ENCODE measurements at regions not wholly inside any gene's neighbourhood (a gene's known extent, or its start where the extent isn't known, plus 50 kb on each side); places are given as distances from the start of the nearest gene placed in this dataset.
"Not testable (repeated sequence)": the region's sequence is repeated elsewhere in the genome, so short reads cannot be mapped to it uniquely, and the experiment has no call there.

DNA sequence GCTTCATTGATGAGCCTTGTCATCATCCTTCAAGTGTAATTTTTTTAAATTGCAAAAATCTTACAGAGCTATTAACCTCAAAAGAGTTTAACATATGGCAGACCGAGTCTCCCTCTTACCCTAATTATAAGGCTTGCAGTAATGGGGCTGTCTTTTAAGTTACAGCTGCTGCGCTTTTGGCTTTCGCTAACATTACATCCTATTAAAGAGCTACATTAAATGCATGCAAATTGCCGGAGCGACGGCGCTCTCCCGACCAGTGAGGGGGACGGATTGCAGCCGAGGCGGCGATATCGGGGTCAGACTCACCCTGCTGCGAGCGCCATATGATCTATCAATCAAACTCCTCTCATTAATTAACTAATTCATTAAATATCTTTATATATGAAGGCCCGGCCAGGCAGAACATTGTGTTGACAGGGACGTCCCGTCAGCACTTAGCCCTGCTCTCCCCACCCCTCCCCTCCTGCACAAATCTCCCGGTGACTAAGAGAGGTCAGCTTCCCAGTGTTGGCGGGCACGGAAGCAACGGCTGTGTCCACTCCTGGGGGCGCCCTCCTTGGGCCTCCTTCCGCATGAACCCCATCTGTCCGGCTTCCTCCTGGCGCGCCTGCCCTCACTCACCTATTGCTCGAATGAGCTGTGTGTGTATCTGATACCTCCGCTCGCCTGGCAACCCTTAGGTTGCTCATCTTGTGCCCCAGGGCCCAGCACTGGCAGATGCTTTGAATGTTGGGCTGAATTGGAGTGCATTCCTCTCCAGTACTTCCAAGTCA, 156.0 kb upstream of the CADM1 start:
- DNase-seq (ENCODE audit: low read depth), result no peak

- DNase-seq (ENCODE audit: low read depth), result no peak
These were observed 155.1 kb upstream of the CADM1 start for GRCh38 chr11:115659061-115659963.

GRCh38 chr11:115657586-115657985, 153.4 kb upstream of the CADM1 start:
- peak; percentile 19 for DNase-seq (ENCODE audit: low read depth)

- no peak for DNase-seq (ENCODE audit: low read depth)
These were observed 152.5 kb upstream of the CADM1 start for GRCh38 chr11:115656669-115657068.

DNA sequence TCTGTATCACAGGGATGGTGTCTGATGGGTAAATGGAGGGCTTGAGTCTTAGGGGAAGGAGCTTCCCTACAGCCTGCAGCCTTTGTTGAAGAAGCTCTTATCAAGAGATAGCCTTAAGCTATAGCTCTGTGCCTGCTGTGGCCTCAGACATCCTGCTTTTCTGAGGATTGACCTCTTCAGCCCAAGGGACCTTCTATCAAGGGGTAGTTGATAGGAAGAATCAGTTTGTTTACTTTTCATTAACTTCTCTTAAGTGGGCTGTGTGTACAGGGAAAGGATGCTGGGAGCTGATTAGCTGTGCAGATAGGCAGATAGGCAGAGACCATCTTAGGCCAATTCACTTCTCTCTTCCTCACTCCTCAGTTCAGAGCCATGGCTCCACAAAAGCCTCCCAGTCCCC, 151.8 kb upstream of the CADM1 start:
- no peak for DNase-seq (ENCODE audit: low read depth)

- no peak for DNase-seq (ENCODE audit: low read depth)
These were observed 150.6 kb upstream of the CADM1 start for GRCh38 chr11:115654792-115655191.

GRCh38 chr11:115653926-115654325, 149.7 kb upstream of the CADM1 start:
- no peak for DNase-seq (ENCODE audit: low read depth)

GRCh38 chr11:115653076-115653475, 148.9 kb upstream of the CADM1 start:
- no peak for DNase-seq (ENCODE audit: low read depth)

- DNase-seq (ENCODE audit: low read depth), result no peak
These were observed 148.3 kb upstream of the CADM1 start for GRCh38 chr11:115652496-115652895.

- DNase-seq (ENCODE audit: low read depth), result no peak
These were observed 147.9 kb upstream of the CADM1 start for GRCh38 chr11:115652094-115652493.

DNA sequence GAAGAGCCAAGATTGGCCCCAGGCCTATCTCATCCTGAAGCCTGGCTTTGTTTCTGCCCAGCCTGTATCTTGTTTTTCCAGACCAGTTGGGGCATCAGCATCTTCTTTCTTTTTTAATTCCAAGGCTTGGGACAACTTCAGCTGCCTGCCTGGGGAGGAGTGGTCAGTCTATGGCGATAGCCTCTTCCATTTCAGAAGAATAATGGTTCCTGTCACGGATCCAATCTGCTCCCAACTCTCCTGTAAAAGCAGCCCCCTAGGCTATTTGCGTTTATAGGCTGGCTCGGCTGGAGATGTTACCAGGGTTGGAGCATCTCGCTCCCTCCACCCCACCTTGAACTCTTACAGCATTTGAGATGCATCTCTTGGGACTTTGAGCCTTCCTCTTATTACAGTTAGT, 145.2 kb upstream of the CADM1 start:
- no peak for DNase-seq (ENCODE audit: low read depth)

GRCh38 chr11:115645631-115646317, 141.6 kb upstream of the CADM1 start:
- no peak for DNase-seq (ENCODE audit: low read depth)

- no peak for DNase-seq (ENCODE audit: low read depth)
These were observed 140.6 kb upstream of the CADM1 start for GRCh38 chr11:115644856-115645255.

DNA sequence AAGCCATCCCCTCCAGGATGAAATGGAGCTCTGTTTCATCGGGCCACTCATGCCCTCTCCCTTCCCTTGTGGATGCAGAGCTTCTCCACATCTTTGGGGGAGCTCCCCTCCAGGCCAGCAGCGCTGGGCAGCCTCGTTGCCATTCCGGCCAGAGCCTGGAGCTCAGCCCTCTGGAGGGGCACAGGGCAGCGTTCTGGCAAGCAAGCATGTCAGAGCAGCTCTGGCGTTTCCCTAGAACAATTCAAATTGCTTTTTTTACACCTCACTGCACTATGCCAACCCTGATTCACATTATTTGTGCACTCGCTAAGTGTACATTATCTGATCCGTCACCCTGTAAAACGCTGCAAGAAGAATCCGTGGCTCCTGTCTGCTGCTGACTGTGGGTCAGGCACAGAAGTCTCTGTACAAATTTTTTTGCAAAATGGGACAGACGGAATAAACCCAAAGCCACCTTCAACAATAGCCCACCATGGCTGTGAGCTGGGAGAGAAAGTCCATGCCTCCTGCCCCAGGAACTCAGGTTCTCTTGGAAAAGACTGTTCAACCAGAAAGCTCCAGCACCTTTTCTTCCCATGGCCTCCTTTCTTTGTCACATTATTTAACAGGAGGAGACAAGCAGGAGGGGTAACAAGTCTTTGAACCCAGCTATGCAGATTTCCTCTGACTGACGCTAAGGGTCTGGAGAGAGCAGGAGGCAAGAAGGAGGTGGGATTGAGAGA, 139.5 kb upstream of the CADM1 start:
- no peak for DNase-seq (ENCODE audit: low read depth)

DNA sequence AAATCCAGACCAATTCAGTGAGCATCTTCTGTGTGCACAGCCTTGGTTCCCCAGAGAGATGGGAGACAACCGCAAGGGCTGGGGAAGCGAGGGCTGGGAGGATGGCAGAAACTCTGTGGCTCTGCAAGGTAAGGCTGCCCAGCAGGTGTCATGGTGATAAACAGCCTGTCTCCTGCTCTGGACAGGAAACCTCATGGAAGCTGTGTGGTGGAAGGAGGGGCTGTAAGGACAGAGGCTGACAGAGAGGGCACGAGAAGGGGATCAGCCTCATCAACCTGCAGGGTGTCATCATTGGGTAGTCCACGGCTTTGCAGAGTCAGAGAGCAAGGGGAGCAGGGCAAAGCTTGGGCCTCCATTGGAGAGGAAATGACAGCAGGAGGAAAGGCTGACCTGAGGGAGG, 138.4 kb upstream of the CADM1 start:
- no peak for DNase-seq (ENCODE audit: low read depth)

GRCh38 chr11:115637599-115638241, 133.5 kb upstream of the CADM1 start:
- DNase-seq (ENCODE audit: low read depth), result no peak

DNA sequence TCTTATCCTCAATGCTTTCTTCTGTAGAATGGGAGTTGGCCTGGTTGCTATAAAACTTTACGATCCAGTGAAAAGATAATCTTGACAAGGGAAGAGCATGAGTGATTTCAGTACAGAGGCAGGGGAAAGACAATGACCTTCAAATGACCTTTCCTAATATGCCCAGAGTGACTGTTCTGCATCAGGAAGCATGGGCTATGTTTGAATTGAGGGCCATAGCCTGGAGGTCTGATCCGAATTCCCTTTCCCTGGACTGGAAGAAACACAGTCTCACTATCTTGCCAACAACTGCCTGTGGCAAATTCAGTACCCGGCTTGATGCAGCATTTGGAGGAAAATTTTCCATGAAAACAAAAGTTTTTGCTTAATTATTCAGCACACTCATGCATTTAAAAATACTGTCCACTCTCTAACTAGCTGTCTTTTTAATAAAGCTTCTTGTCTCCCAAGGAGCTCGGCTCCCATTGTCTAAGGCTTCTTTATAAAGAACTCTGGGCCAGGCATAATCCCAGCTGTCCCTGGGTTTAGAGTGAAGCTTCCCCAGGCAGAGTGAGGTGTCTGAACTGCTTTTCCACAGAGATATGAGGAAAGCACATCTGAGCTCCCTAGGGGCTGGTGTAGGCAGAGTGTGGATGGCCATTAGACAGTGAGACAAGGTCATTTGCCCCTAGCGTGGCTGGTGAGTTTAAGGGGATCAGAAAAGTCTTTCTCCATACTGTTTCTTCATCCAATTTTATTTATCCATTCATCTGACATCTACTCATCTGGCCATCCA, 132.7 kb upstream of the CADM1 start:
- no peak for DNase-seq (ENCODE audit: low read depth)

- not testable (repeated sequence) for DNase-seq (ENCODE audit: low read depth)
These were observed 129.8 kb upstream of the CADM1 start for GRCh38 chr11:115633977-115634376.

DNA sequence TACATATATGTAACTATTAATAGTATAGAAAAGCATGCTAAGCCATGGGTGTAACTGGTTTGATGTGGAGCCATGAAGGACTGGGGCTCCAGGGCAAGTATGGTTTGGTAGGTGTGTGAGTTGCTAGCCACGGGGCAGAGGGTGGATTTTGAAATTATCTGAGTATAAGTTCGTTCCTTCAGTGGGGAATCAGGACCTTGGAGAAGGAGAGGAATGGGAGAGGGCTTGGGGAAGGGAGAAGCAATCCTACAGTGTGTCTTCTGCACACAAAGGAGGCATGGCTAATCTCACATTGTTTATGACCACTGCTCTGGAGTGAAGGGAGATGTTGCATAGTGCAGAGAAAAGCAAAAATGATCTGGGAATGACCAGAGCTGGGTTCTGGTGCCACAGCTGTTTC, 127.8 kb upstream of the CADM1 start:
- DNase-seq (ENCODE audit: low read depth), result no peak

DNA sequence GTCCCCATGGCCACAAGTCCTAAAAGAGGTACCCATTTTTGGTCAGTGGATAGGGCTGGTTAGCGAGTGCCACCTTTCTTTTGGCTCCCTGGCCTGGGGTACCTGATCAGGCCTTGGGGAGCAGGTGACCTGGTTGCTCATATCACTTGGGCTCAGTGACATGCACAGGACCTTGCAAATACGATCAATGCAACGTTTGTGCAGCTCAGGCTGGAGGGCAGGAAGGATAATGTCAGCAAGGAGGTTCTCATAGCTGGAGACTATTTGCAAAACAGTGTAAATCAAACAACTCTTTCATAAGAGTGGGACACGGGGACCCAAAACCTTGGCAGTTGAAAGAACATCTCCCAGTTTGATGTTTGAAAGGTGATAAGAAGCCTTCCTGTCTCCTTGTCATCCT, 127.4 kb upstream of the CADM1 start:
- DNase-seq (ENCODE audit: low read depth), result no peak

DNA sequence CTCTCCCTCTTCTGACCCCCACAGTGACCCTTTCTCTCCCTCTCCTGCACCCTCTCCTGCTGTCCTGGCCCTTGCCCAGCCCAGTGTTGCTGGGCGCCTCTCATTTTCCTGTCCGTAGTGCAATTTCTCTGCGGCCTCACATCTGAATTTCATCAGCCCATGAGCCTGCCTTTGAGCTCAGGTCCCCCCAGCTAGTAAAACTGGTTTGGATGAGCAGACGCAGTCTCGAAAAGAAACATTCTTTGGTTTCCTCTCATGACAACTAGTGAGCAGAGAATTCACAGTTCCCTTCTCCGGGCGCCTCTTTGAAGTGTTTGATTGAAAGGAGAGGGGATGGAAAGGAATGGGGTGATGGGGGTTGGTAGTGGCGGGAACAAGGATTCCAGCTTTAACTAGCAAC, 126.0 kb upstream of the CADM1 start:
- DNase-seq (ENCODE audit: low read depth), result no peak
